Embryonic facial prominence (tissue), 1 donor: ENCODE measurements at regions not wholly inside any gene's neighbourhood (a gene's known extent, or its start where the extent isn't known, plus 50 kb on each side); places are given as distances from the start of the nearest gene placed in this dataset.

Experiments
- DNase-seq: peaks from one replicate; pipeline ENCODE4 v3.0.0-alpha.2; 2016; ENCODE audit errors: extremely low spot score

- DNase-seq, result no peak
Measured at GRCh38 chr12:41768456-41768855, 376.2 kb downstream of the GXYLT1 start.

GRCh38 chr12:41762691-41763090, 382.0 kb downstream of the GXYLT1 start:
- DNase-seq, result no peak

GRCh38 chr12:41745593-41745992, 399.1 kb downstream of the GXYLT1 start:
- DNase-seq, result no peak

- DNase-seq, result no peak
Measured at GRCh38 chr12:41743835-41744234, 400.8 kb downstream of the GXYLT1 start.

GRCh38 chr12:41739066-41739465, 405.6 kb downstream of the GXYLT1 start:
- no peak for DNase-seq

GRCh38 chr12:41737423-41737822, 407.3 kb downstream of the GXYLT1 start:
- no peak for DNase-seq

- no peak for DNase-seq
Measured at GRCh38 chr12:41736436-41736835, 408.2 kb downstream of the GXYLT1 start.

- DNase-seq, result no peak
Measured at GRCh38 chr12:41731691-41732090, 413.0 kb downstream of the GXYLT1 start.

GRCh38 chr12:41731061-41731460, 413.6 kb downstream of the GXYLT1 start:
- no peak for DNase-seq

GRCh38 chr12:41724216-41724615, 420.5 kb downstream of the GXYLT1 start:
- no peak for DNase-seq

- no peak for DNase-seq
Measured at GRCh38 chr12:41719214-41719613, 425.5 kb downstream of the GXYLT1 start.

GRCh38 chr12:41715256-41715655, 429.4 kb downstream of the GXYLT1 start:
- DNase-seq, result no peak

GRCh38 chr12:41709463-41710285, 435.0 kb downstream of the GXYLT1 start:
- DNase-seq, result no peak

GRCh38 chr12:41709012-41709411, 435.7 kb downstream of the GXYLT1 start:
- DNase-seq, result no peak

GRCh38 chr12:41706376-41706775, 438.3 kb downstream of the GXYLT1 start:
- no peak for DNase-seq

GRCh38 chr12:41701943-41702601, 442.6 kb downstream of the GXYLT1 start:
- DNase-seq, result no peak

- no peak for DNase-seq
Measured at GRCh38 chr12:41700940-41701339, 443.7 kb downstream of the GXYLT1 start.

- DNase-seq, result no peak
Measured at GRCh38 chr12:41699658-41700057, 445.0 kb downstream of the GXYLT1 start.

GRCh38 chr12:41697161-41697560, 447.5 kb downstream of the GXYLT1 start:
- no peak for DNase-seq

GRCh38 chr12:41684997-41685396, 459.7 kb downstream of the GXYLT1 start:
- DNase-seq, result no peak

- DNase-seq, result no peak
Measured at GRCh38 chr12:41683513-41684240, 461.0 kb downstream of the GXYLT1 start.

- DNase-seq, result no peak
Measured at GRCh38 chr12:41683023-41683422, 461.7 kb downstream of the GXYLT1 start.

- no peak for DNase-seq
Measured at GRCh38 chr12:41681898-41682297, 462.8 kb downstream of the GXYLT1 start.
